ENCODE measurements at regions not wholly inside any gene's neighbourhood (a gene's known extent, or its start where the extent isn't known, plus 50 kb on each side); places are given as distances from the start of the nearest gene placed in this dataset.

GRCh38 chr4:176945334-176945733 lies 152.6 kb upstream of the VEGFC start:
- TF ChIP-seq POLR2A (IDR thresholded peaks at IDR 0.05) = no peak
- TF ChIP-seq CTCF (IDR thresholded peaks at IDR 0.05) = no peak

Measured in testis (tissue), 2 donors.